GM19438 (cell line): ENCODE measurements at regions not wholly inside any gene's neighbourhood (a gene's known extent, or its start where the extent isn't known, plus 50 kb on each side); places are given as distances from the start of the nearest gene placed in this dataset.
"Not testable (repeated sequence)": the region's sequence is repeated elsewhere in the genome, so short reads cannot be mapped to it uniquely, and the experiment has no call there.

ENCODE experiments used
- ATAC-seq: cut with Tn5 transposase; IDR thresholded peaks from one replicate; pipeline ENCODE4 v1.9.1; 2021; ENCODE audit warnings: low read depth; ENCODE audit not compliant: unreplicated experiment

DNA sequence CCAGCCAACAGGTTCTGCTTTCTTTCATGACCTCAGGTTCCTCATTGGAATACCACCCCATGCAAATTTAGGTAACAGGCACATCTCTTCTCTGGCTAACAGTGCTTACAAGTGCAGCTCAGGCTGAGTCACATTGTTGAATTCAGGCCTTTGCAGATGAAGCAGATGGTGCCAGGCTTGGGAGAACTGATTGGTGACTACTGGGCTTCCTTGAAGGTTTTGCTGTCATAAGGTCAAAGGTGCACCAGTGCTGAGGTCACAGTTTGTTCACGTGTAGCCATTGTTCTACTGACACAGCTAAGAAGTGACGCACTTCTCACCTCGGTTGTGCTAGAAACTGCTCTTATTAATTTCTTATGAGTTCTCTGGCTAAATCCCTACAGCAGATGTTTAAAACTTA lies 128.6 kb upstream of the BMPER start:
- no peak for ATAC-seq

DNA sequence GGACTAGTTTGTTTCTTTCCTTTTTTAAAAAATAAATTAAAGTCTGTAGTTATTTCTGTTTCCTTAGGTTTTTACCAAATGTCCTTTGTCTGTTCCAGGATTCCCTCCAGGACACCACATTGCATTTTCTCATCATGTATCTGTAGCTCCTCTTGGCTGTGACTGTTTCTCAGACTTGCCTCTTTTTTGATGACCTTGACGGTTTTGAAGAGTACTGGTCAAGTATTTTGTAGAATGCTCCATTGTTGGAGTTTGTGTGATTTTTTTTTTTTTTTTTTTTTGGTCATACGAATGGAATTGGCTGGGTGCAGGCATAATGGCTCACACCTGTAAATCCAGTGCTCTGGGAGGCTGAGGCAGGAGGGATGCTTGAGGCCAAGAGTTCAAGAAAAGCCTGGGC lies 127.1 kb upstream of the BMPER start:
- ATAC-seq = no peak

DNA sequence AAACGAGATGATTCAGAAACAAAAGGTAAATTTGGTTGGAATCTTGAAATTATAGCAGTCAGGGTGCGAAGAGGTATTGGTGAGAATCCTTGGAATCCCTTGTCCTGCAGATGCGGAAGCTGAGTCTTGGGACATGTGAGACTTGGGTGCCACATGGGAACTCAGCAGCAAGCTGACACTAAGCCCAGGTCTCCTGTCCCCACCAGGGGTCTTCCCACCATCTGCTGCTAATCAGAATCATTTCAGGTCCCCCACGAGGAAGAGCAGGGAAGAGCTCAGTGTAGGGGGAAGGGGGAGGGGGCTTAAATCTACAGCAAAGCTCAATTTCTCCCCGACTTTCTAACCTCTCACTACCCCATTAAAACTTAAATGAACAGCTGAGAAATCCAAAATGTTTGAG lies 126.1 kb upstream of the BMPER start:
- ATAC-seq = no peak

DNA sequence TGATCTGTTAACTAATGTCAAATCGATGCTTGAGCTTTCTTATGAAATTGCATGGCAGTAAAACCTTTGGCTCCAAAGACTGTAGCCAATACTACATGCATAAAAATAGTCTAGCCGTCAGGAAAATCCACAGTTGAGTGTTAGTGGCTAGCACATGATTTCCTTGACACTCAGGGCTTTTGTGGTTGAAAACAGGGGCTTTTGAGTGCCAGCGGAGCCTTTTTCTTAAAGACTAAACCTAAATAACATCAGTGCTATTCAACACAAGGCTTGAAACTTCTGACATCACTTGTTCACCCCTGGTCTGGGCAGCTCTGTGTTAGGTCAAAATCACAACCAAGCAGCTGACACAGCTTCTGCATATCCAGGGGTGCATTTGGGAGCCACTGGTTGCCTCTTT lies 124.2 kb upstream of the BMPER start:
- ATAC-seq = no peak

DNA sequence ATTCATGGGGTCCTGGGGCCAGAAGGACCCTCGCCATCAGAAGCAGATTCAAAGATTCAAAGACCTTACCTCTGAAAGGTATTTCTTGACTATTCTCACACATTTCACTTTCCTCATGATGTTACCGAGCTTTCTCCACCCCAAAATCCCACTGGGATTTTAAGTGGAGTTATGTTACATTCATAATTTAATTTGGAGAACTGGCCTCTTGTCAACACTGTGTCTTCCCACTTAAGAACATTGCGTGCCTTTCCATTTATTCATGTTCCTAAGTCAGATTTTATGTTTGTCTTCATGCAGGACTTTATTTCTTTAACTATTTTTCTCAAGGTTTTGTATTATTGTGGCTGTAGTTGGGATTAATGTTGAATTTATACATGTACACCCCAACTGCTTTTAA lies 123.5 kb upstream of the BMPER start:
- ATAC-seq = no peak

DNA sequence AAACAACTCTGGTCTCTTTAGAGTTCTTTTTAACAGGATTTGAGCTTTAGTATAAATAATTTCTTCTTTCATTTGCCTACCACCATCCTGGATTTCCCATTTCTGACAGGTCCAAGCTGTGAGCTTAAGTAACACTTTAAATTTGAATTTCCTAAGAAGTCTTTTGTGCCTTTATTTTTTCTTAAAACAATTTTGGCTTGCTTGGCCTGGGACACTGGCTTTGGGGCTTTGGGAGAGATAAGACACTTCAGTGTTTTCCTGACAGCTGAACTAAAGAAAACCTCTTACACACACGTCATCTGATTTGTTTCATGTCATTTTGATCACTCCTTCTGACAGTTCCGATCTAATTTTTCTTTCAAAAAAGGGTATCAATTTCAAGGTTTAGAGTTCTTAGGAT lies 121.3 kb upstream of the BMPER start:
- no peak for ATAC-seq

DNA sequence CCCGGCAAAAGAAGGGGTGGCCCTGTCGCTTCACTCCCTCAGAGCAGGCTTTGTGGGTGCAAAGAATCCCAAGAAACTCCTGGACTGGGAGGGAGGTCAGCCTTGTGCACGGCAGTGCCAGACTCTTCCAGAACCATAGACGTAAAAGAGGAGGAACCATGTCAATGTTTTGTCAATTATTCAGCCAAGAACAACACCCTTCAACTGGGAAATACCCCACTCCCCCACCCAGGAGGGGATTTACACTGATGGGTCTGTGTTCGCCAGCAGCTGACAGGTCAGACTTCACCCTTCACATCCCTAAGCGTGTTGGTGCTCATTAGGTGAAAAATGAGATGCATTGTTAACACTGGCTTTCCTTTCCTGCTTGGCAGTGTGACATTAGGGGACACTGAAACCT lies 116.8 kb upstream of the BMPER start:
- ATAC-seq = no peak

DNA sequence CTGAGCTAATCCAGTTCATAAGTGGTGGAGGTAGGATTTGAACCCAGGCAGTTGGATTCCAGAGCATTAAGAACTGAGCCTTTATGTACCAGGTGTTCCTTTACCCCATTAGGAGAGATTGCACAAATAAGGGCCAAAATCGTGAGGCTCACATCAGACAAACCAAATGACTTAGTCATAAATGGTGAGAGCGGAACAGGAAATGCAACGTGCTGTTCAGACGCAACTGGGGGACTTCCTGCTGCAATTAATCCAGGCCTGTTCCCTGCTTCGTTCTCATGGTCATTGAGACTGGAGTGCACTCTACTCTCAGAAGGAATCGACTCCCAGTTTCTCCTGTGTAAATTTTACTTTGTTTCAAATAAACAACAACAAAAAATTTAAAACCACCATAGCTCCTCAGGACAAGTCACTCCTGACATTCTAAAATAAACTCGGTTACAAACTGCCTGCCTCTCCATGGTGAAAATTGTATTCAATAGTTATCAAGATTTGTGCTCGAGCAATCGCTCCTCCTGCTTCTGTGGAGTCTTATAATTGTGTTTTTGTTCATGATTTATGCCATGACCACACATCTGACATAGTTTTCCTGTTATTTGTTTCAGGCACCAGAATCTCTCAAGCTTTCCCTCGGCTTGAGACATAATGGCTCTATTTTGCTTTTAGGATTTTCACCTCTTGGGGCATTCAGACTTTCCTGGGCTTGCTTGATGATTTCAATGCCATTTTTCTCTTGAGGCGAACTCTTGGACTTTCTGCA lies 115.3 kb upstream of the BMPER start:
- no peak for ATAC-seq

DNA sequence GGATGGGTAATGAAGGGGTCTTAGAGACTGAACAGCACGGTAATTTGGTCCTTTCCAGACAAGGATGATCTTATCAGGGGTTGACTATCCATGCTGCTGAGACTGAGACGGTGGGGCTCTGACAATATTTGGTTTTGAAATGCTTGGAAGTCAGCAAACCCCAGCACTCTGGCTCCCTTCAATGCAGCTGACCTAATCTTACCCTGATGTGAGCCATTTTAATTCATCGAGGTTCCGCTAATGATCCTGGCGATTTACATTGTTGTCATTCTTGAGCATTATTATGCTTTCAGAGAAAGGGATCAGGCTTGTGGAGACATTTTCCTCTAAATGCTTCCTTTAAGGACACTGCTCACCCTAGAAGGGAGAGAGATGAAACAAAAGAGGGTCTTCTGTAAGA lies 114.6 kb upstream of the BMPER start:
- ATAC-seq = no peak

DNA sequence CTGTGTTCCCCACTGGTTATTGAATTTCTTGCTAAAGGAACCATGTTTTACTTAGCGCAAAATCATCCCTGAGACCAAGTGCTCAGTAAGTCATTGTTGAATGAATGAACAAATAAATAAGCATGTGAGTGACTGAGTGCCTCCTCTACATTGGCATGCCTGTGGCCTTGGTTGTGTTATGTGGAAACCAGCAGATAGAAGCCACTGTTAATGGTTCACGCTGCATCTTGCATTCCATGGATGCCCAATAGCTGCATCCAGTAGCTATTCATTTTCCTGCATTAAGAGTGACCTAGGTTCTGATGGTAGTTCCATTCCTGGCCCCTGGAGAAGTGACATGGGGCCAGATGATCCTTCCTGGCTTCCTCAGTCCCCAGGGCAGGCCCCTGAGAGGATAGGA lies 113.3 kb upstream of the BMPER start:
- no peak for ATAC-seq

DNA sequence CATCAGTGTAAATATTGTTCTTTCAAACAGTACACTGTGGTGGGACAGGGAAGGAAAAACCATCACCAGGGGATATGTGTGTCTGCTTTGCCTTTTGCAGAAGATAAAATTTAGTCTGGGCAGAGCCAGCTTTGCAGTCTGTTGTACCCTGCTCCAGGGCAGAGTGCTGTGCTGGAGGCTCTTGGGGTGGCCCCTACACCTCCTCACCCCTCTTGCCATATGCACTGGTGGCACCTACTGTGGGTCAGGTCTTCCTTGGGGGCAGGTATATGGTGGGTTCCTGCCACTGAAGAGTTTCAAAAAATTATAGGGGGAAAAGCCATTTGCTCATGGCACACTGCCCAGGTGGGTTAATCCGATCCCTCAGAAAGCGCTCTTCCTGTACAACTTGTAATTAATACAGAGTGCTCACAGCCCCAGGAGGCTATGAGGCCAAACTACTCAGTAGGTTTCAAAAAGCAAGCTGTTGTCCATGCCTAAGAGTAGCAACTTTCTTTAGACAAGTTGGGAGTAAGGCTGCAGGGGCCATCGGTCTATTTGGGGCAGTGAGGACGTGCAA lies 112.7 kb upstream of the BMPER start:
- no peak for ATAC-seq

DNA sequence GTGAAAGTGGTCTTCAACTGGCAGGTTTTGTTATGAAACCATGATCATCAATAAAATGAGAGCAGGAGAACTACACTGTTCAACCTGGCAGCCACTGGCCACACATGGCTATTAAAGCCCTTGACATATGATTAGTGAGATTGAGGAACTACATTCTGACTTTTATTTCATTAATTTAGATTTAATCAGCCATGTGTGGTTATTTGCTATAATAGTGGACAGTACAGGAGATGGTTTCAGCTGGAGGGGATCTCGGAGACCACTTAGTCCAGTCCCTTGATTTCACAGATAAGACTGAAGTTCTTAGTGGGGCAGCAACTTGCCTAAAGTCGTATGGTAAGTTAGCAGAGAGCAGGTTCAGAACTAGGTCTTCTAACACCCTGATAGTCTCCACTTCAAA lies 111.7 kb upstream of the BMPER start:
- no peak for ATAC-seq

DNA sequence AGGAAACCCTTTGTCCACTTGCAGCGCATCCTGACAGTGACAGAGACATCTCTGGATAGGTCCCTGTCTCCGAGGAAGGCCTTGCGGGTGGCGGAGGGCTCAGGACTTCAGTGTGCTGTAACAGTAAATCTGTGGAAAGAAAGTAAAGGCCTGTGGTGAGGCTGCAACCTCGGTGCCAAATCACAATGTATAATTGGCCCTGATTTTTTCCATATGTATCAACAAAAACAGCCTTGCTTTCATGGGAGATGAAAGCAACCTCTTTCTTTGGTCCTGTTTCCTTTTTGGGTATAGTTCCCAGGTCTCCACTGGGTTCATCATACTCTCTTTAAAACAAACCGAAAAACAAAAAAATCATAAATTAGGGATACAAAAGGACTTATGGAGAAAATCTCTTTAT lies 110.9 kb upstream of the BMPER start:
- no peak for ATAC-seq

DNA sequence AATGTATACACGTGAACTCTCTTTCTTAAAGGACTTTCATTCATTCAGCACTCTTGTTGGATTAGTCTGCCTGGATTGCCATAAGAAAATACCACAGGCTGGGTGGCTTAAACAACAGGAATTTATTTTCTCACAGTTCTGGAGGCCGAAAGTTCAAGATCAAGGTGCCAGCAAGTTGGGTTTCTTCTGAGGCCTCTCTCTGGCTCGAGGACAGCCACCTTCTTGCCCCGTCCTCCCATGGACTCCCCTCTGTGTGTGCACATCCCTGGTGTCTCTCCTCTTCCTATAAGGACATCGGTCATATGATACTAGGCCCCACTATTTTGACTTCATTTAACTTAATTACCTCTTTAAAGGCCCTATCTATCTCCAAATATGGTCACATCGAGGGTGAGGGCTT lies 110.4 kb upstream of the BMPER start:
- no peak for ATAC-seq

DNA sequence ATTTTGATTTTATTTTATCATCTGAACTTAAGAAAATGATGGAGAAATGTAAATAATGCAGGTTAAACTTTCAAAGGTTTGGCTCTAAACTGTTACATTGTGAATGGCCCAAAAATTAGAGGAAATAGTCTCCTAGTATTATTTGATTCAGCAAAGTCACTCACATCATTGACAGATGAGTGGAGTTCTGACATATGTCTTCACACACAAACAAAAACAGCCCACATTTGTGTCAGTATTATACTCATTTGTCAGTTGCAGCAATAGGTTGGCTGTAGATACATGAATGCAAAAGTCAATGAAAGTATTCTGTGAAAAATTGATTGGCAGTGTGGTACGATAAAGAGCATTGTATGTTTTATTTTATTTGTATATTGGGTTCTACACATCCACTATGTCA lies 108.8 kb upstream of the BMPER start:
- no peak for ATAC-seq

DNA sequence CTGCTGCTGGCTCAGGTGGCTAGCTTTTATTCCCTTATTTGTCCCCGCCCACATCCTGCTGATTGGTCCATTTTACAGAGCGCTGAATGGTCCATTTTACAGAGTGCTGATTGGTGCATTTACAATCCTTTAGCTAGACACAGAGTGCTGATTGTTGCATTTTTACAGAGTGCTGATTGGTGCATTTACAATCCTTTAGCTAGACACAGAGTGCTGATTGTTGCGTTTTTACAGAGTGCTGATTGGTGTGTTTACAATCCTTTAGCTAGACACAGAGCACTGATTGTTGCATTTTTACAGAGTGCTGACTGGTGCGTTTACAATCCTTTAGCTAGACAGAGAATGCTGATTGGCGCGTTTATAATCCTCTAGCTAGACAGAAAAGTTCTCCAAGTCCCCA lies 107.8 kb upstream of the BMPER start:
- not testable (repeated sequence) for ATAC-seq

DNA sequence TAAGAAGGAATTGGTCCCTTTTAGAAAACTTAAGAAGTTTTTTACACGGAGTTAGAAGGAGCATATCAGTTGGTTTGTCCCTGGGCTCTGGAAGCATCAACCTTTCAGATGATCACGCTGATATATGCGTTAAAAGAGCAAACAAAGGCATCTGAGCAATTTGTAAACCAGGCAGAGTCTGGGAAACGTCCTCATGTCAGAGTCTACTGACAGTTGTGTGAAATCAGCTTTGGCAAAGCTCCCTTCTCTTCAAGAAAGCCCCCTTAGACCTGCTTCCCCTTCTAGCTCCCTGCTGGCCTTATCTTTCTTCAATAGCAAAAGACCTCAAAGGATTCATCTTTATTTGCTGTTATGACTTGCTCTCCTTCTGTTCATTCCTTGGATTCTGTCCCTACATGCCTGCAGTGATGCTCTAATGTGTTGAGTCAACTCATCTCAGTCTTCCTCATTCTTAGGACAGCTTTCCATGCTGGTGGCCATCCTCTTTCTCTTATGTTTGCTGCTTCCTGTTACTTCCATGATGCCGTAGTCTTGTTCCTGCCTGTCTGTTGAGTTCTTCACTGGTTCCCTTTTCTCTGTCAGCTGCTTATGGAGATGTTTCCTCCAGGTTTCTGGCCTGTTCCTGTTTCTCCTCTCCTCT lies 106.5 kb upstream of the BMPER start:
- no peak for ATAC-seq

DNA sequence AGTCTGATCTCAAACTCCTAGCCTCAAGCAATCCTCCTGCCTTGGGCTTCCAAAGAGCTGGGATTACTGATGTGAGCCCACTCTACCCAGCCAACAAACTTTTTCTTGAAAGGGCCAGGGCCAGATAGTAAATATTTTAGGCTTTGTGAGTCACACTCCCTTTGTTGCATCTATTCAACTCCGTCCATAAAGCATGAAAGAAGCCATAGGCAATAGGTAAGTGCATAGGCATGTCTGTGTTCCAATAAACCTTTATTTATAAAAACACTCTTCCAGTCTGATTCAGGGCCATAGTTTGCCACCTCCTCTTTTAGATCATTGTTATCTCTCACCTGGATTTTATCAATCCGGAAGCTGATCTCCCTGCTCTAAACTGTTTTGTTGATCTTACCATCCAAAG lies 105.6 kb upstream of the BMPER start:
- ATAC-seq = no peak

DNA sequence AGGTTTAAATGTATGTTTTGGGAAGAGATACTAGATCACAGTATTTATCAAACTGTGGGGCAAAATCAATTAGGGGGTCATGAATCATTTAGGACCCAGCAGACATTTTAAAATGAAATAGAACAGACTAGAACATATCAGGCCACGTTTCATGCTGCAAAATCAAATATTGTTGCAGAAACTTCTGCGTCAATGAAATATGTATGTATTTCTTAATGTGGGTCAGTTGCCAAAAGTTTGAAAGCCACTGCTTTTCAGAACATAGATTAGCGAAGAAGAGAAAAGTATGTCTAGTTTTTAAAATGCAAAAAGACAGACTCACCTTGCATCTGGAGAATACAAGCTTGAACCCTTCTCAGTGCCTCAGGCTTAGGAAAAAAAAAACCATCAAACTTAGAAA lies 102.7 kb upstream of the BMPER start:
- no peak for ATAC-seq

DNA sequence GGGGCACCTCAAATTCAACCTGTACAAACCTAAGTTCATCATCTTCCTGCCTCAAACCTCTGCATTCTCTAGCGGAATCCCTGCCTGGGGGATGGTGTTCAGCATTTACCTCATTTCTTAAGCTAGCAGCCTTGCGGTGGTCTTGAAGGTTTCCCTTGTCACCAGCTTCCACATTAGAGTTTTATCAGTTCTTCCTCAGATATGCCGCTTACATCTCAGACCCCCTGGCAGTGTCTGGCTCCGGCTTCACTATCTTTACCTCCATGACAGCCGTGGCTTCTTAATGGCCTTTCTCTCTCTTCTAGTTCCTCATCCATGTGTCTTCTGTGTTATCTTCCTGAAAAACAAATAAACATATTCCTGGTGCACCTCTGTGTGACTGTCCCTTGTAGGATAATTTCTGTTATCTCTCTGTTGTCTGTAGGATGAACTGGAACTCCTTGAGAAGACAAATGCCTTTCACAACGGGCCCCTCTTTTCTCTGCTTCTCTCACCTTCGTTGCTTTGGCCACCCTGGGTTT lies 101.1 kb upstream of the BMPER start:
- no peak for ATAC-seq

DNA sequence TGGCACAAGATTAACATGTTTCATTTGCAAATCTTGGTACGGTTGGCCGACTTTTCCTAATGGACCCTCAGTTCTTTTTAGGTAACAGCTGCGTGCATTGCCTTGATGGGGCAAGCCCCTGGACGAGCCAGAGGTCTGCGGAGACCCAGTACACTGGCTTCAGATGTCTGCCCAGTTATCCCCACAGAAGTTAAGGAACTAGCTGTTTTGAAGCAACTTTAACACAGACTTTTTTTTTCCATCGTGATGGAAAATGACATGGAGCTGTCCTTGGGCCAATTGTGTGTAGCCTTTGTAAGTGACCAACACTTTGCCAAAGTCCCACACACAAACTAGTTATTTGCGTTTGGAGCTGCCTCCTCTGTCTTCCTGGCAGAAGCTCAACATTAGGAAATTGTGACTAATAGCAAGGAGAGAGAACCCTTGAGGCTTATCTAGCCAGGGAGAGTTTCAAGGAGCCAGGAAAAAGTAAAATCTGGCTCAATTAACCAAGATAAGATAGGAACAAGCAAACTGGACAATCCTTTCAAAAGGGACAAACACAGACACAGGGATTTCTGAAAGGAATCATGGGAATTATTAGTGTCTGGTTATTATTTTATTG lies 99.6 kb upstream of the BMPER start:
- no peak for ATAC-seq
